Epithelial cell of proximal tubule (primary cell): ENCODE measurements at regions not wholly inside any gene's neighbourhood (a gene's known extent, or its start where the extent isn't known, plus 50 kb on each side); places are given as distances from the start of the nearest gene placed in this dataset.

ENCODE experiments used
- DNase-seq: peaks from one replicate; pipeline ENCODE4 v3.0.0-alpha.2; 2011; ENCODE audit warnings: low read depth
- H3K4me3 ChIP-seq: 2 replicates; pipeline ENCODE4 v1.5.1; 2011; ENCODE audit warnings: low read depth, mild to moderate bottlenecking, low read length
- TF ChIP-seq, protein P1 (sequence below): conservative IDR thresholded peaks from 2 replicates; pipeline ENCODE4 v1.5.1; 2012; ENCODE audit warnings: low read depth, mild to moderate bottlenecking, low read length

DNA sequence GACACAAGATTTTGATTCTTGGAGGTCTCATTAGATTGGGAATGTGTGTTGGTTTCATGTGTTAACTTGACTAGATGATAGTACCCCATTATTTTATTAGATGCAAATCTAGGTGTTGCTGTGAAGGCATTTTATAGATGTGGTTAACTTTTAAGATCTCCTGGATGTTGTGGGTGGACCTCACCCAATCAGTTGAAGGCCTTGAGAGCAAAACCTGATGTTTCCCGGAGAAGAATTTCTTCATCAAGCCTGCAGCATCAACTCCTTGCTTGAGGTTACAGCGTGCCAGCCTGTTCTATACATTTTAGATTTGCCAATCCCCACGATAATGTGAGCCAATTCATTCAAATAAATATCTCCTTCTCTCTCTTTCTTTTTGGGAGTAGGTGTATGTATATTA, 66.8 kb upstream of the EXOC2 start:
- DNase-seq, result no peak
- TF ChIP-seq, protein P1, sequence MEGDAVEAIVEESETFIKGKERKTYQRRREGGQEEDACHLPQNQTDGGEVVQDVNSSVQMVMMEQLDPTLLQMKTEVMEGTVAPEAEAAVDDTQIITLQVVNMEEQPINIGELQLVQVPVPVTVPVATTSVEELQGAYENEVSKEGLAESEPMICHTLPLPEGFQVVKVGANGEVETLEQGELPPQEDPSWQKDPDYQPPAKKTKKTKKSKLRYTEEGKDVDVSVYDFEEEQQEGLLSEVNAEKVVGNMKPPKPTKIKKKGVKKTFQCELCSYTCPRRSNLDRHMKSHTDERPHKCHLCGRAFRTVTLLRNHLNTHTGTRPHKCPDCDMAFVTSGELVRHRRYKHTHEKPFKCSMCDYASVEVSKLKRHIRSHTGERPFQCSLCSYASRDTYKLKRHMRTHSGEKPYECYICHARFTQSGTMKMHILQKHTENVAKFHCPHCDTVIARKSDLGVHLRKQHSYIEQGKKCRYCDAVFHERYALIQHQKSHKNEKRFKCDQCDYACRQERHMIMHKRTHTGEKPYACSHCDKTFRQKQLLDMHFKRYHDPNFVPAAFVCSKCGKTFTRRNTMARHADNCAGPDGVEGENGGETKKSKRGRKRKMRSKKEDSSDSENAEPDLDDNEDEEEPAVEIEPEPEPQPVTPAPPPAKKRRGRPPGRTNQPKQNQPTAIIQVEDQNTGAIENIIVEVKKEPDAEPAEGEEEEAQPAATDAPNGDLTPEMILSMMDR, result no peak
- H3K4me3 ChIP-seq, result no peak overlapping the region

GRCh38 chr6:756224-756623, 63.3 kb upstream of the EXOC2 start:
- no peak for DNase-seq
- TF ChIP-seq, protein P1, result no peak
- no peak overlapping the region for H3K4me3 ChIP-seq

DNA sequence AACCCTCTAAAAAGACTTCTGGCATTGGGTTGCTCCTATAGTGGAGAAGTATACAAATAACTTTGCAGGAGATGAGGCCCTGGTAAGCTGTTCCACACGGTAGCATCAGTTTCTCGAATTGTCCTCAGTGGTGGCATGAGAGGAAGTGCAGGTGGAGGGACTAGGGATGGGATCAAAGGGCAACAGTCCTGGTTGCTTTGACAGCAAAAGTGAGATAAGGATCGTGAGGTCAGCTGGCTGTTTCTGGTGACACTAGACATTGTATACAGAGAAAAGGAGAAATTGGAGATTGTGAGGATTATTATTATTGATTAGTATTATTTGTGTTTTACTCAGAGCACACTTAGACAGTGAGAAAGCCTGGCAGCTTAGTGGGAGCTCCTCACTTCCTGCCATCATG, 61.3 kb upstream of the EXOC2 start:
- DNase-seq, result no peak
- no peak overlapping the region for H3K4me3 ChIP-seq

DNA sequence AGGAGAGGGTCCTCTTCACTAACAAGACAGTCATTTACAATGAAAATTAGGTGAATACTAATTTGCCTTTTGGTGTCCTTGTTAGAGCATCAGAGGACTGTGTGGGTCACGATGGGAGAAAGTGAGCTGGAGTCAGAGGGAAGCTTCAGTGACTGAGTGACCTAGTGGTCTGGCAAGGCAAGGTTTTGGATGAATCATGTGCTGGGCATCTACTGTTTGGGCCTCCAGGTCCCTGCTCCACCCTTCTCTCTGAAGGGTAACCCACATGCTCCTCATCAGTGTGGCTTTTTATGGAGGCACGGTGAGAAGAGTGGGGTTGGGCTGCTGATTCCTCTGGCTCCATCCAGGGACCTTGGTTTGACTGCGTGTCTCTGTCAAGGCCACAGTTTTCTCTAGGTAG, 60.5 kb upstream of the EXOC2 start:
- H3K4me3 ChIP-seq, result no peak overlapping the region
- no peak for DNase-seq
- TF ChIP-seq, protein P1, result no peak

More for the DNA sequence above, 61.3 kb upstream of the EXOC2 start:
- TF ChIP-seq, protein P1, result no peak

DNA sequence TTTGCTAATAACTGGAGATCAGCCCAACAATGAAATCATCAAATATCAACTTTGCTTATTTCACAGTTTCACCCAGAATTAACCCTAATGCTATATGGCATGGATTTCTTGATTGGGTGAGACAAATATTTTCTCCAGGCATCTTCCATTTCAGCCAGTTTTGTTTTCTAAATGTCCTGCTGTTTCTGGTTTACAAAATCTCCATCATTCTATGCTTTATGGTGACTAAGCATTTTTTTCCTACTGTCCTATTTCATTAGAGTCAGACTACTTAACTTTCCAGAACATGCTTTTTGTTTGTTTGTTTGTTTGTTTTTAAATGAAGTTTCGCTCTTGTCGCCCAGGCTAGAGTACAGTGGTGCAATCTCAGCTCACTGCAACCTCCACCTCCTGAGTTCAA, 59.5 kb upstream of the EXOC2 start:
- no peak for DNase-seq
- TF ChIP-seq, protein P1, result no peak
- no peak overlapping the region for H3K4me3 ChIP-seq

- DNase-seq, result no peak
- TF ChIP-seq, protein P1, result no peak
- H3K4me3 ChIP-seq, result no peak overlapping the region
These were observed 58.8 kb upstream of the EXOC2 start for GRCh38 chr6:751765-752164.

GRCh38 chr6:747921-748320, 55.0 kb upstream of the EXOC2 start:
- H3K4me3 ChIP-seq, result no peak overlapping the region
- TF ChIP-seq, protein P1, result no peak
- no peak for DNase-seq
